ENCODE measurements at regions not wholly inside any gene's neighbourhood (a gene's known extent, or its start where the extent isn't known, plus 50 kb on each side); places are given as distances from the start of the nearest gene placed in this dataset.

- no peak for DNase-seq
These were observed 339.3 kb upstream of the POM121L12 start for GRCh38 chr7:52695973-52696595.

DNA sequence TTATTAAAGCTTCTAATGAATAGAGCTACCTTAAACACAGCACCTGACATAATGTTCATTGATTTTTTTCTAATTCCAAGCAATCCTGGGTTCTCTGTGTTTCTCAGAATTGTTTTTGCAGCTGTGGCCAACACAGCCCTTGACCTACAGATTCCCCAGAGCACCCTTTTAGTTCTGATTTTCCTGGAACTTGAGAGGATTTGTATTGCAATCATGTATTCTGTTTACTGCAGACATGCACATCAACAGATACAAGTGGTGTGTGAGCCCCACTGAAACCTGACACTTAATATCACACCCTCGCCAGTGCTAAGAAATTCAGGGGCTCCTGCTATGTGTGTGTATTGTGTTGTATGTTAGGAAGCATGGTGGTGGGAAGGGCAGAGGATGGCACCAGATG lies 344.2 kb upstream of the POM121L12 start:
- DNase-seq, result no peak

DNA sequence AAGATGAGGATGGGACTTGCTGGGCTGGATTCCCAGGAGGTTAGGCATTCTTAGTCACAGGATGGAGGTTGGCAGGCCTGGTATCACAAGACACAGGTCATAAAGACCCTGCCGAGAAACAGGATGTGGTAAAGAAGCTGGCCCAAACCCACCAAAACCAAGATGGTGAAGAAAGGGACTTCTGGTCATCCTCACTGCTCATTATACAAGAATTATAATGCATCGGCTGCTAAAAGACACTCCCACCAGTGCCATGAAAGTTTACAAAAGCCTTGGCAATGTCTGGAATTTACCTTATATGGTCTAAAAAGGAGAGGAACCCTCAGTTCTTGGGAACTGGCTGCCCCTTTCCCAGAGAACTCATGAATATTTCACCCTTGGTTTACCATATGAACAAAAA lies 345.5 kb upstream of the POM121L12 start:
- DNase-seq, result no peak

DNA sequence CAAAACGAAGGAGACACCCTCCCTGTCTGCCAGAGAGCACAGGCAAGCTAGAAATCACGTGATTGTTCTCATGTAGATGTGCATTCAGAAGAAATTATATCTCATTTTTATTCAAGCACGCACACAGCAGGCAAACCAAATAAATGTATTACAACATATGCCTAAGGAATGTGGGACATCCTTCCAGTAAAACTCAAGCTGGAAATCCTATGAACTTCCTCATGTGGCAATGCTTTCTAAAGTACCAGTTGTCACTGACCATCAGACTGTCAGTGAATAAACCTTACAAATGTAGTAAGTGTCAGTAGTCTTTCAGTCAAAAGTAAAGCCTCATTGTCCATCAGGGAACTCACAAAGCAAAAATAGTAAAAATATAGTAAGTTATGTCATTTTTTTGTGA lies 350.1 kb upstream of the POM121L12 start:
- no peak for DNase-seq

DNA sequence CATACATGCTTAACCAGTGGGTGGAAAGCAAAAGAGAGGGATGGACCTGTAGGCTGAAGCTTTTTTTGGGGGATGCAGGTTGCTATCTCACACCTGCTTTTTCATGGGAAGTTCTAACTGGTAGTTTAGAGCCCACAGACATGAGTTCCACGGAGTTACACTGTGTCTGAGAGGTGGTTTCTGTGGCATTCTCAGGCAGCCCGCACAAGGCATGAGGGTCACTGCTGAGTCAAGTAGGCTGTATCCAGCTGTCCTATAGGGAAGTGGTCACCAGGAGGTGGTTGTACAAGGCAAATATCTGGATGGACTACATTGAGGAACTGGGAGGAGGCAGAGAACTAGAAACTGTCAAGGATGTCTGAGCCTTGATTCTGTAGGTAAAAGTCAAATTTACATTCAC lies 351.0 kb upstream of the POM121L12 start:
- no peak for DNase-seq

GRCh38 chr7:52682993-52683392 lies 352.4 kb upstream of the POM121L12 start:
- DNase-seq, result no peak

DNA sequence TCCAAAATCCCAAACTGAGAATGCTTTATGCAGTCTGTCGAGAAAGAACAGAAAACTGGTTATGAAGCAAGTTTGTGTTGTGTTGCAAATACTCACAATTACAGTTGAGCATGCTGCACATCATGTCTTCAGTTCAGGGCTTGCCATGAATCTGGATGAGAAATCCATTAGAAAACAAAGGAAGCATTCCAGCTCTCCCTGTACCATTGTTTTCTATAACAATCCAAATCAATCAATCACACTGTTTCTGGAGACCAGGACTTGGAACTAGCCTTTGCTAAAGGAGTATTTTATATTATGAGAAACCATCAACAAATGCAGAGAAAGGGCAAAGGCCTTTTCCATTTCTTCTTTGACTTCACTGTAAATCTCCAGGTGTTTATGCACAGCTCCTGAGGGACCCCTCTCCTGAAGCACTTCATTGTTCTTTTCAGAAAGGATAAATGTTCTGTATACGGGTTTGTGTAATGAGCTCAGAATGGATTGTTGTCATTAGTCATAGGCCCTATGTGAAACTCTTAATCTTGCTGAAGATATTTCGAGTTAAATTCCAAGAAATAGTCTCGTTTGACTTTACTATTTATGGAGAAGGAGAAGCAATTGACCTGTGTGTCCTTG lies 364.7 kb upstream of the POM121L12 start:
- no peak for DNase-seq

DNA sequence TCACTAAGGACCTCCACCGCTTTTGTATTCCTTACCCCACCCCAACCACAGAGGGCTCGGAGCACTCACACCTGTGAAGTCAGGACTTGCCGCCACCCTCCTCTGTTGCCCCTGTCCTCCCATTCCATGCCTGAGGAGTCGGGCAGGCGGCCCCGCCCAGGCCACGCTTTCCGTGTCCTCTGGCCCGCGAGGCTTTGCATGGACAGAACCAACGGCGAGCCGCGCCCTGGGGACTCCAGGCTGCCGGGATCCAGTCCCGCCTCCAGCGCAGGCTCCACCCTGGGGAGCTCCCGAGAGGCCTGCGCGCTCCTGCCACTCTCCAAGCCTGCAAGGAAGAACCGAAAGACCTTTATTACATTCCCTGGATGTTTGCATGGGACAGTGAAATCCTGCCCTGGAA lies 366.4 kb upstream of the POM121L12 start:
- DNase-seq, result no peak

DNA sequence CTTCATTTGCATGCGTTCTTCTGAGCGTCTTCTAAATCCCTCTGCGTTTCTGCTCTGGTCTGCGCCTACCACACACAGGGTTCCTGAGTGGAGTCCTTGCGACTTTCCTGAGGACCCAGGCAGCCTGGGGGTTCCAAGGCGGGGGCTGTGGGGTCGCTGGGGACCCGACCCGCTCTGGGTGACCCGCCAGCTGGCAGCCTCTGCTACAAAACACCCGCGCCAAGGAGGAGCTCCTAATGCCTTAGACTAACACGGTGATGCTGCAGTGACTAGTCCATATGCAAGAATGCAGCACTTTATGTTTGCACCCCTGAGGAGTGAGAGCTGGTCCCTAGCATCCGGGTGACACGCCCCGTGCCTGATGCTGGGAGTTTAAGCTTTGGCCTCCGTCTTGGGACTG lies 367.0 kb upstream of the POM121L12 start:
- no peak for DNase-seq

DNA sequence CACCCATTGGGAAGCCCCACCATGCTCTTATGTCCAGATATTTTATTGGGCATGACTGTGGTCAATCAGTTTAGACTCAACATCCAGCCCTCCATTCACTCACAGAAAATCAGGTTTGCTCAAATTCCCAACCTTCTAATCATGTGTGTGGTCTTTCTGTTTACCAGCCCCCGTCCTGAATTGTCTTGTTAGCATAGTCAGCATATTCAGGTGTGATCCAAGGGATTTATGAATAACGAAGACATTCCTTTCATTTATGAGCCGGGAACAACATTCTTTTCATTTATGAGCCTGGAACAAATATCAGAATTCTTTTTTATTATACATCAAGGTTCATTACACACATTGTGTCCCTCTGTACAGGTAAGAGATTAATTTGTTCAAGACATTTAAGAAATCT lies 376.3 kb upstream of the POM121L12 start:
- no peak for DNase-seq

GRCh38 chr7:52656098-52656497 lies 379.3 kb upstream of the POM121L12 start:
- DNase-seq, result no peak

DNA sequence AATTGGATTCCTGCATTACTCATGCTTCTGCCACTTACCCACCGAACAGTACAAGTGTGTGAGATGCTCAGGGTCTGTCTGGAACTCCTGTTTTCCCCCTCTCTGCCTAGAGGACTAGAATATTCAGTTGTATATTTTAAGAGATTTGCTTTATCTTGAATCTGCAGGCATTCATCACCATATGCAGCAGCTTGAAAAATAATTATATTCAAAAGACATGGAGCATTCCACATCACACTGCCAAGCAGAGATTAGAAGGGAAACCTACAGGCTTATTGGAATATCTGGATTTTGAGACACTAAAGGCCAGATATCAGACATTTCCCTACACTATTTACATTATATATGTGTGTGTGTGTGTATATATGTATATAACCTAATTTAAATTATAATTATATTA lies 382.8 kb upstream of the POM121L12 start:
- no peak for DNase-seq

GRCh38 chr7:52648872-52649271 lies 386.6 kb upstream of the POM121L12 start:
- DNase-seq, result no peak

- no peak for DNase-seq
These were observed 388.4 kb upstream of the POM121L12 start for GRCh38 chr7:52647046-52647445.

- DNase-seq, result no peak
These were observed 395.5 kb upstream of the POM121L12 start for GRCh38 chr7:52639981-52640380.

- DNase-seq, result no peak
These were observed 396.3 kb upstream of the POM121L12 start for GRCh38 chr7:52639126-52639525.

- no peak for DNase-seq
These were observed 400.4 kb upstream of the POM121L12 start for GRCh38 chr7:52635021-52635420.

- DNase-seq, result no peak
These were observed 414.6 kb upstream of the POM121L12 start for GRCh38 chr7:52620849-52621248.

DNA sequence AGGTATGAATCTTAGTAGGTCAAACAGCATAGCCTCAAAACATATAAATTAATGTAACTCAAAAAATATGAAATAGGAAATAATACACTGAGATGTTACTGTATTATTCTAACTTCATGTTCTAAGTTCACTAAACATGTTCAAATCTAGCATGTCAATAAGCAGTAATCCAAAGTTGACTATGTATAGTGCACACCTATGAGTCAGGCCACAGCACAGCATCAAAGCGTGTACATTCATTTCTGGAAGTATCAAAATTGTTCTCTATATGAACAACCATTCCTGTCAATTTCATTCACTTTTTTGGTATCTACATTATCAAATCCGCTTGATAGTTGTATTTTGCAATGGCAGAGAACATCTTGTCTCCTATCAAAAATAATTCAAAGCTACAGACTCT lies 418.9 kb upstream of the POM121L12 start:
- DNase-seq, result no peak

DNA sequence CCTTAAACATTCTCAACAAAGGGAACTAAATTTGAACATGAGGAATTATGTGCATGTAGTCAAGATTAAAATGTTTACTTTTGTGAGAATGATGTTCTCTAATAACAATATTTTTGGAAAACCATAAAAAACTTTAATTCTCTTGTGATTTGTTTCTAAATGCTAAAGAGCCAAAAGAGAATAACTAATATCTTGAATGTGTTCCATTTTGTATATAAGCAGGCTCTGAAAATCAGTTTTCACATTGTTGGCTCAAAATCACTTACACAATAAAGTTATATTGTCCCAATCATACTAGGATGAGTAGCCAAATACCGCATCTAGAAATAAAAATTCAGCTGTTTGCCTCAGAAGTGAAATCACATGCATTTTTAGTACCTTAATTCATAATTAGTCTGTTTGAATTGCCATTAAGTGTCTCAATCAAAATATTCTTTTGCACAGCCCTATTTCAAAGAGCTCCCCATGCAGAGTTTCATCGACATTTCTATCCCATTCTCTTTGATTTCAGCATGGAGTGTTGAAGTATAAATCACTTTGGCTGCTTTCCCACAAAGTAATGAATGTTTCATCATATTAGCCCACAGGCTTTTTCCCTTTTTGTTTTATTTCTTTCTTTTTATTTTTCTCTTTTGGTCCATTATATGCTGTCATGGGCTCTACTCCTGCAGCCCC lies 420.3 kb upstream of the POM121L12 start:
- DNase-seq, result no peak

- DNase-seq, result no peak
These were observed 425.9 kb upstream of the POM121L12 start for GRCh38 chr7:52609511-52609910.

- DNase-seq, result no peak
These were observed 442.7 kb upstream of the POM121L12 start for GRCh38 chr7:52592698-52593097.

- no peak for DNase-seq
These were observed 448.7 kb upstream of the POM121L12 start for GRCh38 chr7:52586704-52587103.

DNA sequence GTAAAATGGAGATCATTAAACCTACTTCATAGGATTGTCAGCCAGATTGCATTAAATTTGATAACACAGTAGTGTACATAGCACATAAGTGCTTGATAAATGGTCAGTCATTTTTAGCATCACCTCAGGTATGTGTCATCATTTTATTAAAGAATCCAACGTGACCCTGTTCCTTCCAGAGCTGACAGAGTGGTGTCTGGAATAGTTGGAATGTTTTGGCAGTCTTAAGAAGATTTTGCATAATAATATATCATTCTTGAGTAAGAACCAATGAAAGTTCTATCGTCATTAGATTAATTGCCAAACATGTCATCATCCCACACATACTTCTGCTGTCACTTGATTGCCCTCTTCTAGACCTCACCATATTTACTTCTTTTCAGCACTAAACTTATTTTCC lies 451.4 kb upstream of the POM121L12 start:
- no peak for DNase-seq

Data from suppressor macrophage (primary cell).